SK-N-SH (cell line): ENCODE measurements at regions not wholly inside any gene's neighbourhood (a gene's known extent, or its start where the extent isn't known, plus 50 kb on each side); places are given as distances from the start of the nearest gene placed in this dataset.
A peak's percentile ranks its signal among the peaks of the same experiment; 100 is the strongest.

Experiments used
- CTCF ChIA-PET: fragments of 300-600, 350-600 bp; formaldehyde crosslinking; extraction: SDS; loops from one replicate; lab custom pipeline; 2021; lab: Yijun Ruan, JAX
- POLR2A ChIA-PET: fragments of 350-600 bp; sonication (Branson Sonifier 250); formaldehyde crosslinking; extraction: SDS; loops from one replicate; lab custom pipeline; 2020; ENCODE audit warnings: antibody characterized with exemption, inconsistent platforms; lab: Yijun Ruan, JAX
- DNase-seq: peaks from one replicate; pipeline ENCODE4 v3.0.0; 2012
- H2AFZ ChIP-seq: fragments of 200-600 bp; sonication (generic); 2 replicates; pipeline ENCODE4 v1.8.1; 2016; ENCODE audit warnings: antibody characterized with exemption, mild to moderate bottlenecking, low read depth
- H3F3A ChIP-seq: fragments of 200-600 bp; sonication (generic); replicated peaks from 2 replicates; pipeline ENCODE3; 2016; ENCODE audit warnings: antibody characterized with exemption, mild to moderate bottlenecking; ENCODE audit not compliant: insufficient read depth
- H3K27ac ChIP-seq, 2 experiments: fragments of 200-500 bp in 1 of 2; fragments of 200-600 bp in 1 of 2; sonication (Bioruptor generic) in 1 of 2; sonication (generic), shearing (Covaris generic) in 1 of 2; 2 replicates each; pipeline versions ENCODE4 v1.5.1 to v1.6.1; 2014 to 2016; ENCODE audit warnings: low read depth in 2 of 2, inconsistent platforms in 1 of 2, low read length in 1 of 2, mild to moderate bottlenecking in 1 of 2, mixed read lengths in 1 of 2
- H3K27me3 ChIP-seq: fragments of 200-600 bp; sonication (generic), shearing (Covaris generic); 2 replicates; pipeline ENCODE4 v1.6.1; 2016; ENCODE audit warnings: mixed run types; ENCODE audit not compliant: insufficient read depth
- H3K36me3 ChIP-seq, 2 experiments: fragments of 200-500 bp in 1 of 2; fragments of 200-600 bp in 1 of 2; sonication (Bioruptor generic) in 1 of 2; sonication (generic) in 1 of 2; replicated peaks in 1 of 2; 2 replicates each; pipeline versions ENCODE3 to v1.5.1; 2014 to 2016; ENCODE audit warnings: low read length in 1 of 2, mild to moderate bottlenecking in 1 of 2; ENCODE audit not compliant: insufficient read depth in 2 of 2, control insufficient read depth in 1 of 2
- H3K4me1 ChIP-seq, 2 experiments: fragments of 200-500 bp in 1 of 2; fragments of 200-600 bp in 1 of 2; sonication (Bioruptor generic) in 1 of 2; sonication (generic), shearing (Covaris generic) in 1 of 2; 2 replicates each; pipeline versions ENCODE4 v1.5.1 to v1.6.1; 2014 to 2016; ENCODE audit warnings: low read depth in 1 of 2, low read length in 1 of 2, mixed run types in 1 of 2; ENCODE audit not compliant: insufficient read depth in 2 of 2, control insufficient read depth in 1 of 2
- H3K4me2 ChIP-seq: fragments of 200-600 bp; sonication (generic), shearing (Covaris generic); 2 replicates; pipeline ENCODE4 v1.6.1; 2017; ENCODE audit warnings: mixed run types
- H3K4me3 ChIP-seq, 2 experiments: fragments of 200-500 bp in 1 of 2; fragments of 200-600 bp in 1 of 2; sonication (Bioruptor generic) in 1 of 2; sonication (generic), shearing (Covaris generic) in 1 of 2; 2 replicates each; pipeline versions ENCODE4 v1.5.1 to v1.8.1; 2014 to 2016; ENCODE audit warnings: low read depth in 2 of 2, inconsistent platforms in 1 of 2, low read length in 1 of 2, mild to moderate bottlenecking in 1 of 2, mixed read lengths in 1 of 2, moderate library complexity in 1 of 2
- H3K79me2 ChIP-seq: fragments of 200-600 bp; sonication (generic); 2 replicates; pipeline ENCODE4 v1.8.1; 2017; ENCODE audit warnings: mild to moderate bottlenecking; ENCODE audit not compliant: insufficient read depth
- H3K9ac ChIP-seq: fragments of 200-600 bp; sonication (generic); 2 replicates; pipeline ENCODE4 v1.6.1; 2017; ENCODE audit warnings: mixed run types
- H3K9me2 ChIP-seq: fragments of 200-600 bp; sonication (generic); 2 replicates; pipeline ENCODE4 v1.6.1; 2017; ENCODE audit warnings: mixed run types
- H3K9me3 ChIP-seq: fragments of 200-600 bp; sonication (generic); 2 replicates; pipeline ENCODE4 v1.6.1; 2017; ENCODE audit warnings: mixed run types, mild to moderate bottlenecking, moderate library complexity
- H4K20me1 ChIP-seq: fragments of 200-600 bp; sonication (generic); 2 replicates; pipeline ENCODE4 v1.6.1; 2017; ENCODE audit warnings: mild to moderate bottlenecking, mixed run types; ENCODE audit not compliant: insufficient read depth
- CHD2 ChIP-seq: fragments of 150-350 bp; IDR thresholded peaks from 2 replicates; pipeline ENCODE4 v1.6.1; 2018; ENCODE audit warnings: low read length; ENCODE audit not compliant: partially characterized antibody
- CTCF ChIP-seq: fragments of 200-600 bp; sonication (generic); IDR thresholded peaks from 2 replicates; pipeline ENCODE4 v1.6.1; 2017; ENCODE audit warnings: antibody characterized with exemption, mild to moderate bottlenecking, moderate library complexity
- ELF1 ChIP-seq: IDR thresholded peaks from 2 replicates; pipeline ENCODE4 v1.4.0; 2012
- EP300 ChIP-seq, 2 experiments: IDR thresholded peaks; 2 replicates each; pipeline versions ENCODE4 v1.4.0 to v1.6.1; 2012; ENCODE audit warnings: borderline replicate concordance in 1 of 2, low read depth in 1 of 2, low read length in 1 of 2
- FOSL2 ChIP-seq: IDR thresholded peaks from 2 replicates; pipeline ENCODE4 v1.4.0; 2012; ENCODE audit warnings: low read depth, mild to moderate bottlenecking, moderate library complexity, borderline replicate concordance
- FOXJ3 ChIP-seq: sonication (generic); formaldehyde crosslinking; IDR thresholded peaks from 2 replicates; pipeline ENCODE4 v1.5.1; 2020; ENCODE audit warnings: mild to moderate bottlenecking, missing genetic modification reagents
- FOXM1 ChIP-seq: IDR thresholded peaks from 2 replicates; pipeline ENCODE4 v1.4.0; 2012; ENCODE audit warnings: low read depth, mild to moderate bottlenecking
- GABPA ChIP-seq: IDR thresholded peaks from 2 replicates; pipeline ENCODE4 v1.4.0; 2012; ENCODE audit warnings: low read depth, mild to moderate bottlenecking
- GATA2 ChIP-seq: sonication (generic); formaldehyde crosslinking; IDR thresholded peaks from 2 replicates; pipeline ENCODE4 v1.5.0; 2020; ENCODE audit warnings: mild to moderate bottlenecking, missing genetic modification reagents
- MAX ChIP-seq: IDR thresholded peaks from 2 replicates; pipeline ENCODE4 v1.4.0; 2012; ENCODE audit warnings: low read depth
- MEF2A ChIP-seq: IDR thresholded peaks from 2 replicates; pipeline ENCODE4 v1.4.0; 2012; ENCODE audit warnings: low read depth, borderline replicate concordance
- MXI1 ChIP-seq: IDR thresholded peaks from 2 replicates; pipeline ENCODE4 v1.6.1; 2012; ENCODE audit warnings: mild to moderate bottlenecking, low read depth, low read length, improper control_type of control experiment
- NFIC ChIP-seq: IDR thresholded peaks from 2 replicates; pipeline ENCODE4 v1.4.0; 2012; ENCODE audit warnings: borderline replicate concordance
- NRF1 ChIP-seq: IDR thresholded peaks from 2 replicates; pipeline ENCODE4 v1.6.1; 2012; ENCODE audit warnings: low read depth, mild to moderate bottlenecking, low read length
- PBX3 ChIP-seq: IDR thresholded peaks from 2 replicates; pipeline ENCODE4; 2012
- POLR2AphosphoS5 ChIP-seq: IDR thresholded peaks from 2 replicates; pipeline ENCODE4 v1.6.1; 2012; ENCODE audit warnings: low read depth, low read length
- RAD21 ChIP-seq: IDR thresholded peaks from 2 replicates; pipeline ENCODE4 v1.6.1; 2012; ENCODE audit warnings: mild to moderate bottlenecking, low read length
- RXRA ChIP-seq: IDR thresholded peaks from 2 replicates; pipeline ENCODE4 v1.4.0; 2012; ENCODE audit warnings: low read depth, mild to moderate bottlenecking, borderline replicate concordance
- SIN3A ChIP-seq: IDR thresholded peaks from 2 replicates; pipeline ENCODE4 v1.6.1; 2012; ENCODE audit warnings: low read depth, mild to moderate bottlenecking, low read length, moderate library complexity, borderline replicate concordance
- SMC3 ChIP-seq: IDR thresholded peaks from 2 replicates; pipeline ENCODE4 v1.6.1; 2012; ENCODE audit warnings: low read depth, low read length, improper control_type of control experiment
- TAF1 ChIP-seq: IDR thresholded peaks from 2 replicates; pipeline ENCODE4 v1.6.1; 2012; ENCODE audit warnings: low read depth, mild to moderate bottlenecking, low read length, moderate library complexity, borderline replicate concordance
- TCF12 ChIP-seq: IDR thresholded peaks from 2 replicates; pipeline ENCODE4 v1.4.0; 2012
- TEAD4 ChIP-seq: IDR thresholded peaks from 2 replicates; pipeline ENCODE4 v1.4.0; 2012; ENCODE audit warnings: mild to moderate bottlenecking, borderline replicate concordance; ENCODE audit not compliant: insufficient read depth
- USF1 ChIP-seq: IDR thresholded peaks from 2 replicates; pipeline ENCODE4 v1.4.0; 2012; ENCODE audit warnings: low read depth, borderline replicate concordance
- USF2 ChIP-seq: fragments of 150-350 bp; IDR thresholded peaks from 2 replicates; pipeline ENCODE4 v1.6.1; 2017; ENCODE audit warnings: antibody characterized with exemption, low read length, low read depth, borderline replicate concordance
- YY1 ChIP-seq: IDR thresholded peaks from 2 replicates; pipeline ENCODE4 v1.4.0; 2012; ENCODE audit warnings: low read depth, mild to moderate bottlenecking
- ZBTB33 ChIP-seq: IDR thresholded peaks from 2 replicates; pipeline ENCODE4 v1.4.0; 2012; ENCODE audit warnings: low read depth, borderline replicate concordance
- WGBS: methylation state at CpG from one replicate; pipeline ENCODE4 v1.1.6; 2017; ENCODE audit warnings: low lambda C conversion rate; 5-methylcytosine and 5-hydroxymethylcytosine counted together

GRCh38 chr2:39494784-39495251 is 57.7 kb upstream of the MAP4K3 start:
- no peak overlapping the region for H2AFZ ChIP-seq
- CTCF ChIA-PET: interaction anchor here (2.0 kb wide), 1 partner anchor 10 kb away, joined by 6 read pairs; no protein-coding TSS in a partner anchor
- H3K27ac ChIP-seq: peak overlapping the region in 1 of 2 experiments; percentile 37; a peak in 3 of 4 replicates
- H3K9me3 ChIP-seq: no peaks in the 10 kb centered on the region
- DNase-seq: no peak
- no peaks in the 10 kb centered on the region for H3K36me3 ChIP-seq
- peaks cover 0 to 12% of the 10 kb centered on the region in 2 experiments; a peak in 2 of 4 replicates for H3K4me1 ChIP-seq
- 10% methylated on average over 6 of the region's 6 CpGs for WGBS
- H4K20me1 ChIP-seq: no peaks in the 10 kb centered on the region
- POLR2A ChIA-PET: no interaction called here
- H3K79me2 ChIP-seq: no peaks in the 10 kb centered on the region
- H3K27me3 ChIP-seq: no peaks in the 10 kb centered on the region
- no peaks in the 10 kb centered on the region for H3K9me2 ChIP-seq
- H3K4me3 ChIP-seq: no peak overlapping the region
- H3K9ac ChIP-seq: no peak overlapping the region
- peak overlapping the region; percentile 35; the same call in 1 of the 2 replicates for H3K4me2 ChIP-seq
- H3F3A ChIP-seq: peaks cover 26% of the 10 kb centered on the region
- peak; percentile 57; the same call in 1 of the 2 replicates for TF ChIP-seq POLR2AphosphoS5
- peak in 1 of 2 experiments; percentile 79; a peak in 1 of 4 replicates for TF ChIP-seq EP300 (IDR thresholded peaks at IDR 0.05; ENCODE audit: borderline replicate concordance in 1 of 2, low read depth in 1 of 2, low read length in 1 of 2)
- peak; percentile 86 for TF ChIP-seq ZBTB33
- no peak for TF ChIP-seq MXI1
- peak; percentile 84; the same call in 1 of the 2 replicates for TF ChIP-seq SIN3A
- no peak for TF ChIP-seq RAD21
- peak; percentile 95 for TF ChIP-seq TCF12
- no peak for TF ChIP-seq GABPA
- TF ChIP-seq NFIC: peak; percentile 93
- TF ChIP-seq TEAD4: peak; percentile 97
- no peak for TF ChIP-seq GATA2 (CRISPR knock-in tag)
- no peak for TF ChIP-seq YY1
- no peak for TF ChIP-seq CTCF
- TF ChIP-seq ELF1: no peak
- no peak for TF ChIP-seq SMC3
- peak; percentile 99 for TF ChIP-seq RXRA
- TF ChIP-seq TAF1: no peak
- no peak for TF ChIP-seq NRF1
- peak; percentile 95 for TF ChIP-seq MEF2A
- no peak for TF ChIP-seq FOXJ3 (CRISPR knock-in tag)
- TF ChIP-seq USF2: no peak
- peak; percentile 88 for TF ChIP-seq PBX3
- TF ChIP-seq USF1: no peak
- TF ChIP-seq CHD2: no peak
- TF ChIP-seq FOXM1: no peak
- TF ChIP-seq FOSL2: peak; percentile 61; the same call in 1 of the 2 replicates
- TF ChIP-seq MAX: no peak; the same call in 1 of the 2 replicates
